SHP77 (cell line): ENCODE measurements at regions not wholly inside any gene's neighbourhood (a gene's known extent, or its start where the extent isn't known, plus 50 kb on each side); places are given as distances from the start of the nearest gene placed in this dataset.
A peak's percentile ranks its signal among the peaks of the same experiment; 100 is the strongest.
"Not testable (repeated sequence)": the region's sequence is repeated elsewhere in the genome, so short reads cannot be mapped to it uniquely, and the experiment has no call there.

Experiments
- DNase-seq, 2 experiments: peaks; one replicate each; lab custom pipeline; 2025; lab: John Stamatoyannopoulos, UW

DNA sequence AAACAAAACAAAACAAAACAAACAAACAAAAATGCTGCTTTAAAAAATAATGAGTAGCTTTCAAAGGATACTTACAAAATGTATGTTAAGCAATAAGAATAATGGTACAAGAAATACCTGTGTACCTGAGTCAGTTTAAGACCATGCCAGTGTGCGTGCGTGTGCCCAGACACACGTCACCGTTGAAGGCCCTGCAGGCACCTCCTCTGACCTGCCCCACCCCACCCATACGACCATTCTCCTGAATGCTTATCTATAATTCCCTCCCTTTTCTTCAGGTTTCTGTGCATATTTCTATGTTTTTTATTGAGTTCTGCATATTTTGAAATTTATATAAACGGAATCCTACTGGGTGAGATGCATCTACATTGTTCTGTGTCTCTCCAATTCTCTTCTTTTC is 374.2 kb upstream of the KLF6 start:
- DNase-seq, result no peak

DNA sequence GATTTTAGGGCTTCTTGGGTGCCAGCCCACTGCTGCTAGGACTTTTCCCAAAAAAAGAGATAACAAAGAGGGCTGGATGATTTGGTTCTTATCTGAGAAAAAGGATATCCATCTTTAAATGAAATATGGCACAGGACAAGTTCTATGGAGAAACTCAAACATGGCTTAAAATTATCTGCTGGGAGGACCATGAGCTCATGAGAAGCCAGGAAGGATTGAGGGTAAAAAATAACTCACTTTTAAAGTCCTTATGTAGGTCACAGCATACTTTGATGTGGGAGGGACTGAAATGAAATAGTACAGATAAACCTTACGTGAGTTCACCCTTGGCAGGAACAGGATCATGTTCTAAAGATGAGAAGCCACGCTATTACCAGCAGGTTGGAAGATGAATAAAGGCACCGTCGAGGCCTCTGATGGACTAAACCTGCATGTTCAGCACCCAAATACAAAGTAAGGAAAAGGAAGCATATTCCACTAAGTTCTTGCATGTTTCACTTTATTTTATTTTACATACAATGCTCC is 369.2 kb upstream of the KLF6 start:
- DNase-seq, result no peak

DNA sequence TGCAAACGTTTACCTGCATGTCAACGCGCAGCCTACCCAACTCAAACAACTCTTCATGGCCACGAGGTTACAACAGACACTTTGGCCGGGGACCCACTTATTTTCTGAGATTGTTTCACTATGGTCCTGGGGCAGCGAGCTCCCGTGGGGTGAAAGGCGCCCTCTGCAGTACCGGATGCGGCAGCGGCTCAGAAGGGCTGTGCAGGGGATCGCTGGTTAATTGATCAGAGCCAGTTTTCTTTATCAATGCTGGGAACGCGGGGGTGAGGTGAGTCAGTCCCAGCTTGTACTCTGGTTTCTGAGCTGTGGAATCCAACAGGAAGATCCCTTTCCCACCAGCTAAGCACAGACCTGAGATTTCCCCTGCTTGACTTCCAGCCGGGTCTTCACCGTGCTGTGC is 366.5 kb upstream of the KLF6 start:
- DNase-seq, result no peak

DNA sequence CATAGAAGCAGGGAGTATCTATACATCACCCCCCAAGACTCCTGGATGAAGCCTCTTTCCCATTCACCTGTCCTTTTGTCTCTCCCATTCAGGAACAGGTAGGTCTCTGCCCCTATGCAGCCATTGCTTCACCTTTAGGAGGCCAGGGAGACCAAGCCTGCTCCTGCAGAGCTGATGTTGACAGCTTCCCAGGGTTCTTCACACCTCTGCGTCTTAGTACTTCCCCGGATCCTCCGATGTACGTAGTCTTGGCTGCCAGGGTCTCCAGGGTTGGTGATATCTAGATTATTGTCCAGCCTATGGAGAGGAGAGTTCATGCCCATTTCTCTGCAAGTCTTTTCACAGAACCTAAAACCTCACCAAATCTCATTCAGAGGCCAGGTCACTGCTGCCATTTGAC is 365.7 kb upstream of the KLF6 start:
- DNase-seq, result no peak

DNA sequence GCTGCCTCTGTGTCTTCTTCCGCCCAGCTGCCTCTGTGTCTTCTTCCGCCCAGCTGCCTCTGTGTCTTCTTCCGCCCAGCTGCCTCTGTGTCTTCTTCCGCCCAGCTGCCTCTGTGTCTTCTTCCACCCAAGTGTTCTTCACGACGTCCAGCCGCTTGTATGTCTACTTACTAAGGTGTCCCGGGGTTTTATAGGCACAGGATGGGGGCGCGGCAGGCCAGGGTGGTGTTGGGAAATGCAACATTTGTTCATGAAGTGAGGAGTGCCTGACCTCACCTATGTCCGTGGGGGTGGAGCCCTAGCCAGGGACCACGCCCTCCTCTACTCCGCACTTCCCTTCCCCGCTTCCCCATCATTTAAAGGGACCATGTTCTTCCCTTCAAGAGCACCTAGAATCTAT is 364.5 kb upstream of the KLF6 start:
- not testable (repeated sequence) for DNase-seq

DNA sequence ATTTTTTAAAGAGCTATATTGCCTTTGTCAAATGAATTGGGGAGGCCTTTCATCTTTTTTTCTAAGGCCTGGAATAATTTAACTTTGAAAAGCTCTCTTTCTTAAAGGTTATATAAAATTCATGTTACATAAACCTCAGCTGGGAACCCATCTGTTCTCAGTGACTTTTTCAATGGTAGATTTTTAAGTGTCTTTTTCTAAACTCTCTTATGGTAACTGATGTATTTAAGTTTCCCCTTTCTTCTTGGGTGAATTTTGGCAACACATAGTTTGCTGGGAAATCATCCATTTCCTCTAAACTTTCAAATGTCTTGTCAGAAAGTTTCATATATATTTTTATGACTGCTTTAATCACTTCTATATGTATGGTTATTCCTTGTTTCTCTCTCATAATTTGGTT is 362.2 kb upstream of the KLF6 start:
- no peak for DNase-seq

DNA sequence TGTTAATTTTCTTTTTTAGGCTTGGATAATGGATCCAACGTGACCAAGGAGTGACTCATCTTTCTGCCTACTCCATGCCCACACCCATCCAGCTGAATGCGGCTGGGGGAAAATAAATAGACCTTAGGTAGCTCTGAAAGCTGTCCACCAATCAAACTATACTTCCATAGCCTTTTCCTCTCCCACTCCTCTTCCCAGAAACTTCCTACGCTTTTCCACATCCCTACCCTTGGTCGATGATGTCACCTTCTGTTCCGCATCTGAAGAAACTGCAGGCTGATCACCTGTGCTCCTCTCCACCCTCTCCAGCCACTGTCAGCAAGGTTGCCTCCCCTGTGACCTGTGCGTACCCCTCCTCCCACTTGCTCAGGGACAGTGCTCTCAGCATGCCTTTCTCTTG is 359.8 kb upstream of the KLF6 start:
- no peak for DNase-seq

DNA sequence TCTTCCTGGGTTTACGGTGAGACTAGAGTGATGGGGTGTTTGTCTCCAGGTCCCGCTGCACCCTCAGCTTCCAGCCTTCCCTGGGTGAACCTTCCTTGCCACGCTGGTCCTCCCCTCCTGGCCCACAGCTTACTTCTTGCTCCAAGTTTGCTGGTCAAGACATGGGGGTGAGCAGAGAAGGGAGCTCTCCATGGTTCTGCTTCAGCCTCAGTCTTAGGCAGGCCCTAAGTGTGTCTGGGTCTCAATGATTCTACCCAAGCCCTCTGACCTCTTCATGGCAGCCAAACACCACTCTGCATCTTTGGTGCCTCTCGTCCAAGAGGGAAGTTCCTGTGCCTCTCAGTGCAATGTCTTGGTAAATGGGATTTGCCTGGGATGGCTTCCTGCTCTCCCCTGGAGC is 356.5 kb upstream of the KLF6 start:
- no peak for DNase-seq

DNA sequence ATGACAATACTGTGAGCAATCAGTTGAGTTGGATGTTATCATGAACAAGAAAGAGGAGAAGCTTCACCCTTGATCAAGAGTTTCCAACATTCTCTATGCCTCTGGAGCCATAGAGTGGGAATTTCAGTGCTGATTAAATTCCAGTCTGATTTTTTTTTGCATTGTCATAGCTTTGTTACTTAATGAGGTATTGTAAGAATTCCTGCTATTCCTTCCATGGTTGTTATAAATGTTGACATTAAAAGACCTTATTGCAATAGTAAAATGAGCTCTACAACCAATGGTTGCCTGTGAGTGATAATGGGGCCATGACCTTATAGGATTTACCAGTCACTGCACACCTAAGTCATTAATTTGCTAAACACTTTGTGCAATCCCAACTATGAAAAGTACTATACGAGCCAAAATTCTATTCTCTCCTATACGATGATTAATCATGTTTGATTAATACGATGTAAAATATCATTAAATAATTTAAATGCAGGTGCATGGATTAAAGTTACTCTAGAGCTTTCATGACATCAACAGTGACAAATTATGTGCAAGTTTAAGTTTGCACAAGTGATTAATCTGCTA is 353.2 kb upstream of the KLF6 start:
- DNase-seq, result no peak

DNA sequence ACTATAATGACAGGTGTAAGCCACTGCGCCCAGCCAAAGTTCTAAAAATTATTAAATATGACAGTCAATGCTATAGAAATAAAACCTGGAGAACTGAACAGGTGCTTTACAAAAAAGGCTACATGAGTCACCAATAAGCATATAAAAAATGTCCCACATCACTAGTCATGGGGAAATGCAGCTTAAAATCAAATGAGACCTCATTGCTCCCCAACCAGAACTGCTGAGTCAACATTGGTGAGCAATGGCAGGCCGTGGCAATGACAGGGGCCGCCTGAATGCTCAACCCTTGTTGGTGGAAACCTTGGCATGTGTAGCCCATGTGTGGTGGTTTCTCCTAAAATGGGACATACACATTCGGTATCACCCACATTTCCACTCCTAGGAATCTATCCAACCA is 352.3 kb upstream of the KLF6 start:
- no peak for DNase-seq

DNA sequence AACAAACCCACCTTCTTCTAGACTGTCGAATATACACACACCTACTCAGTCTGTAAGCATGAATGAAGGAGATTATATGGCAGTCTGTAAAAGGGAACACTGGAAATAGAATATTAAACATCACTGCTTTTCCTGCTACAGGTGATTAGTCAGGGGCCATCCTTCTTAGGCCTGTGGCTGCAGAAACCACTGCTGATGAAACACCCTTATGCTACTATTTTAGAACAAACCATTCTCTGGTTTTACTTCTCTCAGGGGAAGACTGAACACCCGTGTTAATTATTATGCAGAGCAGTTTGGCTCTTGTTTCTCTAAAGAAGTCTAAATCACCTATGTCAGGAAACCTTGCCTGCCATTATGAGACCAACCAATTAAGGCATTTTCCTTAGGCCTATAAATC is 351.1 kb upstream of the KLF6 start:
- no peak for DNase-seq

DNA sequence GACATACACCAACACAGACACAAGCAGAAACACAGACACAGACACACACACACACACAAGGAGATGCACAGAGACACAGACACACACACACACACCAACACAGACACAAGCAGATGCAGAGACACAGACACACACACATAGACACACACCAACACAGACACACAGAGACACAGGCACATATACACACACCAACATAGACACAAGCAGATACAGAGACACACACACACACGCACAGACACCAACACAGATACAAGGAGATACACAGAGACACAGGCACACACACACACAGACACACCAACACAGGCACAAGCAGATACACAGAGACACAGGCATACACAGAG is 347.2 kb upstream of the KLF6 start:
- DNase-seq, result no peak

DNA sequence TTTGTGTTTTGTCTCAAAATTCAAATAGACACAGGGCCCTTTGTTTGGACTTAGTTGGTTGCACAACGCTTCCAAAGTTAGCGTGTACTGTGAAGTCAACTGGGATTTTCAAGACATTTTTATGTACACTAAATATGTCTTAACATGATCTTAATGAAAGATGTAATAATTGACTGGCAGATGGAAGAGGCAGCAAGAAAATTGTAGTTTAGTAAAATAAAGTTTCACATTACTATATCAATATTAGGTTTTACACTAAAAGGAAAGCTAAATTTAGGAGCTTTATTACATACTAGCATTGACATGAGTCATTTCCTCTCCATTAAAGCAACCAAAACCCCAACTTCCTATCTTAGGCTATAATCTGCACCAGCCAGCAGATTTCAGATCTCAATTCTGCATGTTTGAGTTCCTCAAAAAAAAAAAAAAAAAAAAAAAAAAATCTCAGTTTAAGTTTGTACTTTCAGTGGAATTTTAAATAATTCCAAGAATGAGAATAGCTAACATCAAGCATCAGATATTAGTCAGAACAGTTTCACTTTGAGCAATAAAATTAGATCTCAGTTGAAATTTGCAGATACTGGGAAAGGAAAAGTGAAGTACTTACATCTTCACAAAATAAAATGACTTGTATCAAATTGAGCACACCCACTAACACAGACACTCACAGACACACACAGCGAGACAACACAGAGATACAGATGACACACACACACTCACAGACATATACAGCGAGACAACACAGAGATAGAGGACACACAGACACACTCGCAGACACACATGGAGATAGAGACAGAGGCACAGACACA is 346.6 kb upstream of the KLF6 start:
- no peak for DNase-seq

DNA sequence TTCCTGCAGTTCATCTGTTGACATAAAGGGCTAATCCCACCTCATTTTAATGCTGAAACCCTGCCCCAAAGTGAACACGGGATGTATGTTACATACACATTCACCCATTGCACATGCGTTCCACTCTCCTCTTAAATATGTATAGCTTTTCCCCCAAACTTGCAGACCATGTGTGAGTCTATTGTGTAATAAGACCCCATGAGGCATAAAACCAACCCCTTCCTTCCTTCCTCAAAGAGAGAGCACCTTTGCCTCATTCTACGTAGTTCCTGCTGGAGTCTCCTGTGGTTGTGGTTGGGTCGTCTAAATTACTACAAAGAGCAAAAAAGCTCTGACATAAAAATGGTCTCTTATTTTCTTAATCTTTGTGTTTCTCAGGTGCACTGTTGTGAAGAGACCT is 345.7 kb upstream of the KLF6 start:
- DNase-seq, result no peak

DNA sequence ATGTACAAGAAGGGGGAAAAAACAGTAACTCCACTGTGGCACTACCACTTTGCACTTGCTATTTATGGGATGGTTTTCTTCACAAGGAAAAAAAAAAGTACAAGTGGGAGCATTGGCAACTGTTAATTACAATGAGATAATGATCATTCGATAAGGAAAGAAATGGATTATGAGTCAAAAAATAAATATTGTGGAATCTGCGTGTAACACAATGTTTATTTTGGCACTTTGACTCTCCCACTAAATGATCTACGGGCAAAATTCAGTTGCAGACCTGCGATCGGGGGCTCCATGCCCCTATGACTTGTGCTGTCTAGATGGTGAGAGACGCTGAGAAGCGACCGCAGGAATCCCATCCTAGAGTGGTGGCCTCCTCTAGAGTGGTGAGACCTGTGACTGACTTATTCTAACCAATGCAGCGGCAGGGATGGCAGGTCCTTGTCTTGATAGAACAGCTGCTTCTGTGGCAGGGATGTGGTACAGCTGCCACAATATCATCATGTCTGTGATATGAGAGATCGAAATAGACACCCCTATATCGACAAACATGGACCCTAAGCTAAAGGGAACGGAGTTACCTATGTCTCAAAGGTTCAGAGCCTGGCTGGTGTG is 345.0 kb upstream of the KLF6 start:
- DNase-seq, result no peak

DNA sequence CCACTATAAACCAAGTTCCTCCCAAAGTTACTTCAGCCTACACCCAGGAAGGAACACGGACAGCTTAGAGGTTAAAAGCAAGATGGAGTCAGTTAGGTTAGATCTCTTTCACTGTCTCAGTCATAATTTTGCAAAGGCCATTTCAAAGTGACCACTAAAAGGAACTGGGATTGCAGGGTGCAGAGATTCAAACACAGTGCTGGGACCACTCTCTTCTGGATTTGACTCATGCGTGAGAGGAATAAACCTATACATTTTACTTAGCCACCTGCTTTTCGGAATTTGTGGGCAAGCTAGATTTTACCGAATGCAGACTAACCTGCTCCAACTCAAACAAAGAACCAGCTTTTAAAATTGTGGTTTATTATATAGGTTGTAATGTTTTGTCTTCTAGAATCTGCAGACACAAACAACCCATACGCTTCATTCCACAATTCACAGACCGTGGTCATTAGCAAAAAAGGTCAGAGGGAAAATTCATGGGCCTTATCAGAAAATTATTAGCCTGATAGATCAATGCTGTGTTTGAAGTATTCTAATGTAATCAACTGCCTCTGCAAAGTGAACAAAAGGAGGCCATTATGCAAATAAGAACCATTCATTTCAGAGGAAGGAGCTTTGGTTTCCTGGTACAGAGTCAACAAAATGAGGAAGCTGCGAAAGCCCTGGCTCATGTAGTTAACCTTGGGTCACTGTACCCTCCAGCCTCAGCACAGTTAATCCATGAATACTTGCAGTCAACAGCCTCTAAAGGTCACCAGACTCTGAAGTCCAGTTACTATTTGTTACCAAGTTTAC is 342.7 kb upstream of the KLF6 start:
- DNase-seq, result no peak

DNA sequence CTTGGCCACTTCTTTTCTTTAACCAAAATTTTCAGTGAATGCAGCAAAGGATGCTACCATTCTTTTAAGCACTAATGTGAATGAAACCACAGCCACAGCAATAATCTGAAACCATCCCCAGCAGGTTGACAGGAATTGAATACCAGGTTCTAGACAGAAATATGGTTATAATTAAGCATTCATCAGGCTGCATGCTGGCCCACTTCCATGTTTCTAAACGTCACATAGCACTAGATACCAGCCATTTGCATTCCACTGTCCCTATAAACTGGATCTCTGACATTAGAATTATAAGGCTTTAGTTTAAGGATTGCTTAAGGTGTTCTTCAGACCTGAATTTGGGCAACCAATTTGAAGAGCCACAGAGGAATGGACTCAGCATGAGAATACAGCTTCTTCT is 340.8 kb upstream of the KLF6 start:
- DNase-seq, result no peak

DNA sequence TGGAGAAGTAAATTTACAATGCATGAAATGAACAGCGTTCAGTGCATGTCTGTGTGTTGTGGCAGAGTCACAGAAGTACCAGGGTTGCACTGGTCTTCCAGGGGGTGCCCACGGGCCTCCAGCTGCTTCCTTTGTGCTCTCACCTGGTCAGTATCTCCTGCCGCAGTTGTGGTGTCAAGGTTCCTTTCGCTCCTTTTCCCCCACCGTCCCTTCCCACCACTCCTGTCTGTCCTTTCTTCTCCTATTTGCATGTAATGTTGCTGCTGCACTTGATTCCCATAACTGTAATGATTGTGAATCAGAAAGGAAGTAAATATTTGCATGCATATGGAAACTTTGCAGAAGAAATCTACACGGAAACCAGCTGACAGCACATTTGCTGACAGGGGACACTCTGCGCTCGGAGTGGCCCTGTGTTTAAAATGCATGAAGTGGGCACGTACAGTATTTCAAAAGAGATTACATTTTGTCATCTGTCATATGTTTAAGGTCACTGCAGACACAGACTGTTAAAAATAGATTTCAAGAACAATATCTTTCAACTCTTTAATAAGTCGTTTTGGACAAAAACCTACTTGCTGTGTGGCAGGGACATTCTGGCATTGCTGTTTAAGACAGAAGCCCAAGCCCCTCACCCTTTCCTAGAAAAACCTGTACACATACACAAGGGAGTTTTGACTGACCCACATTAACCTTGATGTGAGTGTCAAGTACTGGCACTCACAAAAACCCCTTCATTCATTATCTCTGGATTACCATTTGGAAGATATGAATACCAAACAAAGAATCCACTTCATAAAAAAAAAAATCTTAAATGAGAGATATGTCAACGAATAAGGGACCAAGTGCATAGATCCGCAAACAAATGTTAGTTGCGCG is 336.7 kb upstream of the KLF6 start:
- peak in 1 of 2 experiments; percentile 9 for DNase-seq

DNA sequence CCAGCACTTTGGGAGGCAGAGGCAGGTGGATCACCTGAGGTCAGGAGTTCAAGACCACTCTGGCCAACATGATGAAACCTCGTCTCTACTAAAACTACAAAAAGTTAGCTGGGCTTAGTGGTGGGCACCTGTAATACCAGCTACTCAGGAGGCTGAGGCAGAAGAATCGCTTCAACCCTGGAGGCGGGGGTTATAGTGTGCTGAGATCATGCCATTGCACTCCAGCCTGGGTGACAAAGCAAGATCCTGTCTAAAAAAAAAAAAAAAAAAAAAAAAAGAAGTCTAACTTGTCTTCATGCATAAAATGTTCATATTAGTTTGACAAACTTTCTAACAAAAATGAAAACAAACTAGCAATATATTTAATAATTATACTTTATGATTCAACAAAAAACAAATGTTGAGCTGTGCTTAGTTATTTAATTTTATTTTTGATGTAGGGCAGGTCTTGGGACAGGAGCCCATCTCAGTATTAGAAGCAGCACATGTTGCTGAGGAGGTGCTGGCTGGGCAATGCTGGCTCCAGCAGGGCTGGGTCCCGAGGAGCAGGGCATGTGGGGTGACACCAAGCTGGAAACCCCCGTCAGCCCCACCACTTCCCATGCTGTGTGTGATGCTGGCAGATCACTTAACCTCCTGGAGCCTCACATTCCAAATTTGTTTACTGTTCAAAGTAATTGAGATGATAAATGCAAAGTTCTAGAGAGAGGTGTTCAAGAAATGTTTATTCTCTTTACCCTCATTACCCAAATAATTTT is 335.3 kb upstream of the KLF6 start:
- no peak for DNase-seq

DNA sequence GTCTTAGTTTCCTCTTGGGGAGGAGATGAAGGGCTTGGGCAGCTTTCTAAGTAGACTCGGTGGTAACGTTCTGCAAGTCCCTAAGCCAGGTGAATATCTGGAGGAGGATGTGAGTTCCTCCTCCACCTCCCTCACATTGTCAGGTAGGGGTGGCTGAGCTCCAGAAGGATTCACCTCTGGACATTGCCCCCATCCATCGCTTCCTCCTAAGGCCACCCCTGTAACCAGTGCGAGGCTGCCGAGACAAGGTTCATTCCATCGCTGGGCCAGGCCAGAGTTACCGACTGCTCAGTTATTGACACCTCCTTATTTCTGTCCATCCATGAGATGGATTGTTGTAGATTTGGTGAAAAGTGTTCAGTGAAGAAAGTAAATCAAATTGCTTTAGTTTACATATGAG is 334.1 kb upstream of the KLF6 start:
- DNase-seq, result no peak

DNA sequence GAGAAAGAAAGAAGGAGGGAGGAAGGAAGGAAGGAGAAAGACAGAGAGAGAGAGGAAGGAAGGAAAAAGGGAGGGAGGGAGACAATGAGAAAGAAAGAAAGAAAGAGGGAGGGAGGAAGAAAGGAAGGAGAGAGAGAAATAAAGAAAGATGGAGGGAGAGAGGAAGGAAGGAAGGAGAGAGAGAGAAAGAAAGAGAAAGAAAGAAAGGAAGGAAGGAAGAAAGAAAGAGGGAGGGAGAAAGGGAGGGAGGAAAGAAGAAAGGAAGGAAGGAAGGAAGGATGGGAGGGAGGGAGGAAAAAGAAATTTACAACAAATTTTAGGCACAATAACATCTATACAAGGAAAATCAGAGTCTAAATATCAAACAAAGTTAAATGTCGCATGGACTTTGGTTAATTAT is 332.6 kb upstream of the KLF6 start:
- no peak for DNase-seq
